ENCODE measurements at regions not wholly inside any gene's neighbourhood (a gene's known extent, or its start where the extent isn't known, plus 50 kb on each side); places are given as distances from the start of the nearest gene placed in this dataset.

DNA sequence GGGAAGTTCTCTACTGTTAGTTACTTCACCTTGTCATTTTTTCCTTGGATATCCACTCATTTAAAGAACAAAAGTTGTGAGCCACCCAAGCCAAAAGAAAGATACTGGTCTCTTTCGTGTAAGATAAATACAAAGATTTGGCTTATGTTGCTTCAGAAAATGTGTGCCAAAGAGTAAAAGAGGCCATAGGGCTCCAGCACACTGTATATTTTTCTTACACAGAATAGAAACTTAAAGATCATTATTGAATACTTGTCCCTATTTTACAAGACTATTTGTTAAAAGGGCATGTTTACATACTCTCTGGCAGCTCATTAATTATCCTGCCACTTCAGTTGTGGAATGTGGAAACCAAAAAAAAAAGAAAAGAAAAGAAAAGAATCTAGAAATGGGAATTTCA, 284.2 kb upstream of the LRRC7 start:
- WGBS, result 53% methylated on average over 1 of the region's 1 CpG
- no peaks in the 10 kb centered on the region for H3K27me3 ChIP-seq (ENCODE audit: control insufficient read depth in 4 of 4, insufficient read depth in 4 of 4, low read length in 3 of 4)
- no peak for DNase-seq (ENCODE audit: low spot score)
- no peaks in the 10 kb centered on the region for H3K4me1 ChIP-seq (ENCODE audit: control insufficient read depth in 4 of 4, insufficient read depth in 4 of 4, low read length in 3 of 4)
- no peak for TF ChIP-seq NR2F2 (IDR thresholded peaks at IDR 0.05)
- TF ChIP-seq, protein P1, sequence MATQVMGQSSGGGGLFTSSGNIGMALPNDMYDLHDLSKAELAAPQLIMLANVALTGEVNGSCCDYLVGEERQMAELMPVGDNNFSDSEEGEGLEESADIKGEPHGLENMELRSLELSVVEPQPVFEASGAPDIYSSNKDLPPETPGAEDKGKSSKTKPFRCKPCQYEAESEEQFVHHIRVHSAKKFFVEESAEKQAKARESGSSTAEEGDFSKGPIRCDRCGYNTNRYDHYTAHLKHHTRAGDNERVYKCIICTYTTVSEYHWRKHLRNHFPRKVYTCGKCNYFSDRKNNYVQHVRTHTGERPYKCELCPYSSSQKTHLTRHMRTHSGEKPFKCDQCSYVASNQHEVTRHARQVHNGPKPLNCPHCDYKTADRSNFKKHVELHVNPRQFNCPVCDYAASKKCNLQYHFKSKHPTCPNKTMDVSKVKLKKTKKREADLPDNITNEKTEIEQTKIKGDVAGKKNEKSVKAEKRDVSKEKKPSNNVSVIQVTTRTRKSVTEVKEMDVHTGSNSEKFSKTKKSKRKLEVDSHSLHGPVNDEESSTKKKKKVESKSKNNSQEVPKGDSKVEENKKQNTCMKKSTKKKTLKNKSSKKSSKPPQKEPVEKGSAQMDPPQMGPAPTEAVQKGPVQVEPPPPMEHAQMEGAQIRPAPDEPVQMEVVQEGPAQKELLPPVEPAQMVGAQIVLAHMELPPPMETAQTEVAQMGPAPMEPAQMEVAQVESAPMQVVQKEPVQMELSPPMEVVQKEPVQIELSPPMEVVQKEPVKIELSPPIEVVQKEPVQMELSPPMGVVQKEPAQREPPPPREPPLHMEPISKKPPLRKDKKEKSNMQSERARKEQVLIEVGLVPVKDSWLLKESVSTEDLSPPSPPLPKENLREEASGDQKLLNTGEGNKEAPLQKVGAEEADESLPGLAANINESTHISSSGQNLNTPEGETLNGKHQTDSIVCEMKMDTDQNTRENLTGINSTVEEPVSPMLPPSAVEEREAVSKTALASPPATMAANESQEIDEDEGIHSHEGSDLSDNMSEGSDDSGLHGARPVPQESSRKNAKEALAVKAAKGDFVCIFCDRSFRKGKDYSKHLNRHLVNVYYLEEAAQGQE (IDR thresholded peaks at IDR 0.05), result no peak
- TF ChIP-seq GABPA (IDR thresholded peaks at IDR 0.05 in 1 of 2, conservative IDR thresholded peaks at IDR 0.05 in 1 of 2), result no peak
- TF ChIP-seq, protein P2, sequence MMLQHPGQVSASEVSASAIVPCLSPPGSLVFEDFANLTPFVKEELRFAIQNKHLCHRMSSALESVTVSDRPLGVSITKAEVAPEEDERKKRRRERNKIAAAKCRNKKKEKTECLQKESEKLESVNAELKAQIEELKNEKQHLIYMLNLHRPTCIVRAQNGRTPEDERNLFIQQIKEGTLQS (IDR thresholded peaks at IDR 0.05), result no peak
- no peak for TF ChIP-seq RXRA (IDR thresholded peaks at IDR 0.05)
- no peak for TF ChIP-seq YY1 (IDR thresholded peaks at IDR 0.05)
- TF ChIP-seq EGR1 (IDR thresholded peaks at IDR 0.05; ENCODE audit: low read depth in 2 of 2), result no peak
- TF ChIP-seq, protein P3, sequence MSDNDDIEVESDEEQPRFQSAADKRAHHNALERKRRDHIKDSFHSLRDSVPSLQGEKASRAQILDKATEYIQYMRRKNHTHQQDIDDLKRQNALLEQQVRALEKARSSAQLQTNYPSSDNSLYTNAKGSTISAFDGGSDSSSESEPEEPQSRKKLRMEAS (IDR thresholded peaks at IDR 0.05), result no peak
- TF ChIP-seq TAF1 (conservative IDR thresholded peaks at IDR 0.05), result no peak
- TF ChIP-seq HNF4G (IDR thresholded peaks at IDR 0.05), result no peak
- TF ChIP-seq SP1 (IDR thresholded peaks at IDR 0.05), result no peak
- TF ChIP-seq, protein P4, sequence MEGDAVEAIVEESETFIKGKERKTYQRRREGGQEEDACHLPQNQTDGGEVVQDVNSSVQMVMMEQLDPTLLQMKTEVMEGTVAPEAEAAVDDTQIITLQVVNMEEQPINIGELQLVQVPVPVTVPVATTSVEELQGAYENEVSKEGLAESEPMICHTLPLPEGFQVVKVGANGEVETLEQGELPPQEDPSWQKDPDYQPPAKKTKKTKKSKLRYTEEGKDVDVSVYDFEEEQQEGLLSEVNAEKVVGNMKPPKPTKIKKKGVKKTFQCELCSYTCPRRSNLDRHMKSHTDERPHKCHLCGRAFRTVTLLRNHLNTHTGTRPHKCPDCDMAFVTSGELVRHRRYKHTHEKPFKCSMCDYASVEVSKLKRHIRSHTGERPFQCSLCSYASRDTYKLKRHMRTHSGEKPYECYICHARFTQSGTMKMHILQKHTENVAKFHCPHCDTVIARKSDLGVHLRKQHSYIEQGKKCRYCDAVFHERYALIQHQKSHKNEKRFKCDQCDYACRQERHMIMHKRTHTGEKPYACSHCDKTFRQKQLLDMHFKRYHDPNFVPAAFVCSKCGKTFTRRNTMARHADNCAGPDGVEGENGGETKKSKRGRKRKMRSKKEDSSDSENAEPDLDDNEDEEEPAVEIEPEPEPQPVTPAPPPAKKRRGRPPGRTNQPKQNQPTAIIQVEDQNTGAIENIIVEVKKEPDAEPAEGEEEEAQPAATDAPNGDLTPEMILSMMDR (IDR thresholded peaks at IDR 0.05; ENCODE audit: low read depth, low read length, missing input control), result no peak
- TF ChIP-seq FOXA1 (IDR thresholded peaks at IDR 0.05), result no peak
- TF ChIP-seq HNF4A (conservative IDR thresholded peaks at IDR 0.05), result no peak
- TF ChIP-seq FOXA2 (IDR thresholded peaks at IDR 0.05), result no peak
- TF ChIP-seq JUND (IDR thresholded peaks at IDR 0.05), result no peak
- TF ChIP-seq, protein P5, sequence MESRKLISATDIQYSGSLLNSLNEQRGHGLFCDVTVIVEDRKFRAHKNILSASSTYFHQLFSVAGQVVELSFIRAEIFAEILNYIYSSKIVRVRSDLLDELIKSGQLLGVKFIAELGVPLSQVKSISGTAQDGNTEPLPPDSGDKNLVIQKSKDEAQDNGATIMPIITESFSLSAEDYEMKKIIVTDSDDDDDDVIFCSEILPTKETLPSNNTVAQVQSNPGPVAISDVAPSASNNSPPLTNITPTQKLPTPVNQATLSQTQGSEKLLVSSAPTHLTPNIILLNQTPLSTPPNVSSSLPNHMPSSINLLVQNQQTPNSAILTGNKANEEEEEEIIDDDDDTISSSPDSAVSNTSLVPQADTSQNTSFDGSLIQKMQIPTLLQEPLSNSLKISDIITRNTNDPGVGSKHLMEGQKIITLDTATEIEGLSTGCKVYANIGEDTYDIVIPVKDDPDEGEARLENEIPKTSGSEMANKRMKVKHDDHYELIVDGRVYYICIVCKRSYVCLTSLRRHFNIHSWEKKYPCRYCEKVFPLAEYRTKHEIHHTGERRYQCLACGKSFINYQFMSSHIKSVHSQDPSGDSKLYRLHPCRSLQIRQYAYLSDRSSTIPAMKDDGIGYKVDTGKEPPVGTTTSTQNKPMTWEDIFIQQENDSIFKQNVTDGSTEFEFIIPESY (IDR thresholded peaks at IDR 0.05), result no peak
- H3K36me3 ChIP-seq (ENCODE audit: control insufficient read depth in 4 of 4, insufficient read depth in 3 of 4, low read depth in 1 of 4, low read length in 3 of 4), result no peaks in the 10 kb centered on the region
- no peak overlapping the region for H3K9ac ChIP-seq (ENCODE audit: low read depth in 1 of 2, low read length in 2 of 2)
- H3K27ac ChIP-seq (ENCODE audit: low read depth in 1 of 2, low read length in 2 of 2), result no peak overlapping the region
- H3K4me3 ChIP-seq (ENCODE audit: low read depth in 1 of 3, low read length in 3 of 3), result no peak overlapping the region
- no peaks in the 10 kb centered on the region for H3K9me3 ChIP-seq (ENCODE audit: control insufficient read depth in 4 of 4, low read length in 3 of 4)

DNA sequence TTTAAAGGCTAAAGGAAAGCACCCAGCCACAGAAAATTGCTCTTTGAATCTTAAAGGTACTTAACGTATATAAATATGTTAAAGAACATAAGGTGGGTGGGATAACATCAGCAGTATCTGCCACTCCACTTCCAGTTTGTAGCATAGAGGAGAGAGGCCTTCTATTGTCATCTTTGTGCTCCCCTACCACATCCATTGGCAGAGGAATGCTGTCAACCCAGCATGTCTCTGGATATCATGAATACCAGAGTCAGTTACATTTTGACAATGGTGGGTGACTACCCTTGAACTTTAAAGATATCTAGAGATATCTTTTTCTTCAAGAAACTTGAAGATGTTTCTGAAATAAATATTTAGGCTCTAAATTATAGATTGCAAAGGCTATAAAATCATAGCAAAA, 283.2 kb upstream of the LRRC7 start:
- Histone ChIP-seq H3K4me3 (ENCODE audit: low read depth in 1 of 3, low read length in 3 of 3) (no peak overlapping the region), H3K36me3 (ENCODE audit: control insufficient read depth in 4 of 4, insufficient read depth in 3 of 4, low read depth in 1 of 4, low read length in 3 of 4) (no peaks in the 10 kb centered on the region), H3K27me3 (ENCODE audit: control insufficient read depth in 4 of 4, insufficient read depth in 4 of 4, low read length in 3 of 4) (no peaks in the 10 kb centered on the region), H3K9ac (ENCODE audit: low read depth in 1 of 2, low read length in 2 of 2) (no peak overlapping the region), H3K9me3 (ENCODE audit: control insufficient read depth in 4 of 4, low read length in 3 of 4) (no peaks in the 10 kb centered on the region), H3K4me1 (ENCODE audit: control insufficient read depth in 4 of 4, insufficient read depth in 4 of 4, low read length in 3 of 4) (no peaks in the 10 kb centered on the region), H3K27ac (ENCODE audit: low read depth in 1 of 2, low read length in 2 of 2) (no peak overlapping the region)
- no peak for DNase-seq (ENCODE audit: low spot score)
- WGBS, result 96% methylated on average over 1 of the region's 1 CpG
- TF ChIP-seq, protein P2 (IDR thresholded peaks at IDR 0.05), result no peak
- no peak for TF ChIP-seq JUND (IDR thresholded peaks at IDR 0.05)
- no peak for TF ChIP-seq HNF4A (conservative IDR thresholded peaks at IDR 0.05)
- no peak for TF ChIP-seq FOXA2 (IDR thresholded peaks at IDR 0.05)
- TF ChIP-seq RXRA (IDR thresholded peaks at IDR 0.05), result no peak
- TF ChIP-seq EGR1 (IDR thresholded peaks at IDR 0.05; ENCODE audit: low read depth in 2 of 2), result no peak
- TF ChIP-seq, protein P1 (IDR thresholded peaks at IDR 0.05), result no peak
- no peak for TF ChIP-seq GABPA (IDR thresholded peaks at IDR 0.05 in 1 of 2, conservative IDR thresholded peaks at IDR 0.05 in 1 of 2)
- TF ChIP-seq, protein P3 (IDR thresholded peaks at IDR 0.05), result no peak
- TF ChIP-seq, protein P5 (IDR thresholded peaks at IDR 0.05), result no peak
- TF ChIP-seq HNF4G (IDR thresholded peaks at IDR 0.05), result no peak
